Neural progenitor cell (in vitro differentiated cells): ENCODE measurements at regions not wholly inside any gene's neighbourhood (a gene's known extent, or its start where the extent isn't known, plus 50 kb on each side); places are given as distances from the start of the nearest gene placed in this dataset.

Experiments used
- DNase-seq: peaks from one replicate; pipeline ENCODE4 v3.0.0-alpha.2; 2016; ENCODE audit warnings: low spot score
- H2AFZ ChIP-seq: fragments of 200-600 bp; sonication (generic); replicated peaks from 2 replicates; pipeline ENCODE4 v1.6.1; 2016; ENCODE audit warnings: antibody characterized with exemption
- H3F3A ChIP-seq: fragments of 200-600 bp; sonication (generic); 2 replicates; pipeline ENCODE4 v1.6.1; 2016; ENCODE audit warnings: antibody characterized with exemption, low read depth
- H3K27ac ChIP-seq: fragments of 200-600 bp; sonication (generic); 2 replicates; pipeline ENCODE4 v1.5.1; 2016; ENCODE audit warnings: mild to moderate bottlenecking
- H3K27me3 ChIP-seq: fragments of 200-600 bp; sonication (generic); 2 replicates; pipeline ENCODE4 v1.6.1; 2016; ENCODE audit warnings: mild to moderate bottlenecking, moderate library complexity
- H3K36me3 ChIP-seq: fragments of 200-600 bp; sonication (generic); 2 replicates; pipeline ENCODE4 v1.5.1; 2016
- H3K4me1 ChIP-seq: fragments of 200-600 bp; sonication (generic); 2 replicates; pipeline ENCODE4 v1.6.1; 2016; ENCODE audit warnings: mixed run types
- H3K4me2 ChIP-seq: fragments of 200-600 bp; sonication (generic); 2 replicates; pipeline ENCODE4 v1.6.1; 2016
- H3K4me3 ChIP-seq: fragments of 200-600 bp; sonication (generic); 2 replicates; pipeline ENCODE4 v1.5.1; 2016
- H3K79me2 ChIP-seq: fragments of 200-600 bp; sonication (generic); 2 replicates; pipeline ENCODE4 v1.6.1; 2016; ENCODE audit warnings: low read depth
- H3K9ac ChIP-seq: fragments of 200-600 bp; sonication (generic); 2 replicates; pipeline ENCODE4 v1.6.1; 2016
- H3K9me3 ChIP-seq: fragments of 200-600 bp; sonication (generic); 2 replicates; pipeline ENCODE4 v1.5.1; 2016; ENCODE audit warnings: low read depth
- H4K20me1 ChIP-seq: fragments of 200-600 bp; sonication (generic); 2 replicates; pipeline ENCODE4 v1.6.1; 2016; ENCODE audit warnings: low read depth
- H3K27ac Mint-ChIP-seq: 3 replicates; pipeline ENCODE4 v1.8.0; 2021; ENCODE audit warnings: mixed read lengths
- H3K27me3 Mint-ChIP-seq: 2 replicates; pipeline ENCODE4 v1.8.0; 2022; ENCODE audit warnings: low read depth, mild to moderate bottlenecking, inconsistent platforms, moderate library complexity, mixed read lengths; ENCODE audit not compliant: insufficient read depth
- H3K36me3 Mint-ChIP-seq: 3 replicates; pipeline ENCODE4 v1.8.0; 2021; ENCODE audit warnings: mixed read lengths
- H3K4me1 Mint-ChIP-seq: 3 replicates; pipeline ENCODE4 v1.8.0; 2021; ENCODE audit warnings: mixed read lengths
- H3K4me3 Mint-ChIP-seq: 3 replicates; pipeline ENCODE4 v1.8.0; 2021; ENCODE audit warnings: mild to moderate bottlenecking, moderate library complexity, mixed read lengths
- H3K9me3 Mint-ChIP-seq: 3 replicates; pipeline ENCODE4 v1.8.0; 2020; ENCODE audit warnings: mixed read lengths
- CTCF ChIP-seq: fragments of 200-600 bp; sonication (generic); IDR thresholded peaks from 2 replicates; pipeline ENCODE4 v1.5.1; 2017; ENCODE audit warnings: antibody characterized with exemption, mild to moderate bottlenecking
- EZH2 ChIP-seq: fragments of 200-600 bp; sonication (generic); IDR thresholded peaks from 2 replicates; pipeline ENCODE4 v1.6.1; 2017; ENCODE audit warnings: antibody characterized with exemption, mild to moderate bottlenecking, moderate library complexity
- EZH2phosphoT487 ChIP-seq: fragments of 200-600 bp; sonication (generic); IDR thresholded peaks from 2 replicates; pipeline ENCODE4 v1.6.1; 2017; ENCODE audit warnings: antibody characterized with exemption

GRCh38 chr6:126233192-126233591 lies 106.7 kb upstream of the CENPW start:
- no peak for TF ChIP-seq CTCF
- TF ChIP-seq EZH2phosphoT487: no peak
- no peak for TF ChIP-seq EZH2

DNA sequence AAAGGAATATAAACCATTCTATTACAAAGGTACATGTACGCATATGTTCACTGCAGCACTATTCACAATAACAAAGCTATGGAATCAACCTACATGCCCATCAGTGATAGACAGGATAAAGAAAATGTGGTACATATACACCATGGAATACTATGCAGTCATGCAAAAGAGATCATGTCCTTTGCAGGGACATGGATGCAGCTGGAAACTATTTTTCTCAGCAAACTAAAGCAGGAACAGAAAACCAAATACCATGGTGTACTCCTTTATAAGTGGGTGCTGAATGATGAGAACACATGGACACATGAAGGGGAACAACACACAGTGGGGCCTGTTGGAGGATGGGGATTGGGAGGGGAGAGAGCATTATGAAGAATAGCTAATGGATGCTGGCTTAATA lies 104.6 kb upstream of the CENPW start:
- H3K4me3 ChIP-seq: no peak overlapping the region
- H3K9me3 ChIP-seq: no peaks in the 10 kb centered on the region
- H3K27me3 ChIP-seq: no peaks in the 10 kb centered on the region
- no peaks in the 10 kb centered on the region for H3F3A ChIP-seq
- H3K27ac ChIP-seq: no peak overlapping the region
- H3K79me2 ChIP-seq: no peaks in the 10 kb centered on the region
- H4K20me1 ChIP-seq: no peaks in the 10 kb centered on the region
- H3K9ac ChIP-seq: no peak overlapping the region
- peaks cover 7% of the 10 kb centered on the region for H3K4me1 ChIP-seq
- H3K4me3 Mint-ChIP-seq: no peak overlapping the region
- peaks cover 10% of the 10 kb centered on the region for H3K9me3 Mint-ChIP-seq
- peaks cover 3% of the 10 kb centered on the region for H3K27me3 Mint-ChIP-seq
- TF ChIP-seq CTCF (no peak), EZH2phosphoT487 (no peak), EZH2 (no peak)
- H3K4me2 ChIP-seq: no peak overlapping the region
- H3K36me3 ChIP-seq: no peaks in the 10 kb centered on the region
- H3K36me3 Mint-ChIP-seq: peaks cover 2% of the 10 kb centered on the region
- no peak overlapping the region for H2AFZ ChIP-seq
- H3K27ac Mint-ChIP-seq: no peak overlapping the region
- H3K4me1 Mint-ChIP-seq: no peaks in the 10 kb centered on the region
- no peak for DNase-seq

More at GRCh38 chr6:126233192-126233591, 106.7 kb upstream of the CENPW start:
- Mint-ChIP-seq H3K36me3 (peaks cover 2% of the 10 kb centered on the region), H3K27ac (no peak overlapping the region), H3K9me3 (no peaks in the 10 kb centered on the region), H3K4me3 (no peak overlapping the region), H3K27me3 (peaks cover 3% of the 10 kb centered on the region), H3K4me1 (peaks cover 7% of the 10 kb centered on the region)
- Histone ChIP-seq H3K4me2 (no peak overlapping the region), H3K79me2 (no peaks in the 10 kb centered on the region), H3K4me1 (peaks cover 21% of the 10 kb centered on the region), H3K4me3 (no peak overlapping the region), H3K9ac (no peak overlapping the region), H3K9me3 (no peaks in the 10 kb centered on the region), H3K27ac (no peak overlapping the region), H2AFZ (no peak overlapping the region), H3F3A (peaks cover 6% of the 10 kb centered on the region), H4K20me1 (no peaks in the 10 kb centered on the region), H3K27me3 (no peaks in the 10 kb centered on the region), H3K36me3 (no peaks in the 10 kb centered on the region)
- DNase-seq: no peak

GRCh38 chr6:126245077-126245476 lies 94.8 kb upstream of the CENPW start:
- Histone ChIP-seq H3K79me2 (no peaks in the 10 kb centered on the region), H2AFZ (no peak overlapping the region), H3K27ac (no peak overlapping the region), H3K36me3 (no peaks in the 10 kb centered on the region), H3K9ac (no peak overlapping the region), H3F3A (no peaks in the 10 kb centered on the region), H4K20me1 (no peaks in the 10 kb centered on the region), H3K4me3 (no peak overlapping the region), H3K4me2 (no peak overlapping the region), H3K27me3 (no peaks in the 10 kb centered on the region), H3K4me1 (no peaks in the 10 kb centered on the region), H3K9me3 (no peaks in the 10 kb centered on the region)
- DNase-seq: no peak
- Mint-ChIP-seq H3K9me3 (peaks cover 22% of the 10 kb centered on the region), H3K4me3 (no peak overlapping the region), H3K27ac (no peak overlapping the region), H3K27me3 (no peaks in the 10 kb centered on the region), H3K36me3 (no peaks in the 10 kb centered on the region), H3K4me1 (no peaks in the 10 kb centered on the region)
- no peak for TF ChIP-seq CTCF
- TF ChIP-seq EZH2phosphoT487: no peak
- no peak for TF ChIP-seq EZH2
